Esophagus squamous epithelium (tissue), 5 donors: ENCODE measurements at regions not wholly inside any gene's neighbourhood (a gene's known extent, or its start where the extent isn't known, plus 50 kb on each side); places are given as distances from the start of the nearest gene placed in this dataset.

Experiments used
- DNase-seq: peaks from one replicate; lab custom pipeline; 2025; lab: John Stamatoyannopoulos, UW
- H3K27ac ChIP-seq, 4 donors: fragments of 200-600 bp; sonication (generic); one replicate each; pipeline ENCODE4 v1.5.1; 2016 to 2019; ENCODE audit warnings: mild to moderate bottlenecking in 1 of 4
- H3K27me3 ChIP-seq, 4 donors: fragments of 200-600 bp; sonication (generic); 1 replicate in 3 of 4; 2 replicates in 1 of 4; pipeline versions ENCODE4 v1.5.1 to v1.6.0; 2017 to 2021; ENCODE audit warnings: antibody characterized with exemption in 1 of 4
- H3K36me3 ChIP-seq, 3 donors: fragments of 200-600 bp; sonication (generic); one replicate each; pipeline ENCODE4 v1.5.1; 2016 to 2019
- H3K4me1 ChIP-seq, 3 donors: fragments of 200-600 bp; sonication (generic); one replicate each; pipeline ENCODE4 v1.5.1; 2017 to 2019
- H3K4me3 ChIP-seq, 4 donors: fragments of 200-600 bp; sonication (generic); 1 replicate in 3 of 4; 2 replicates in 1 of 4; pipeline ENCODE4 v1.5.1; 2016 to 2019; ENCODE audit warnings: mild to moderate bottlenecking in 2 of 4, moderate library complexity in 1 of 4
- H3K9me3 ChIP-seq, 3 donors: fragments of 200-600 bp; sonication (generic); one replicate each; pipeline ENCODE4 v1.5.1; 2016 to 2019
- POLR2A ChIP-seq, 4 donors: fragments of 450-650 bp; IDR thresholded peaks; one replicate each; pipeline ENCODE4 v1.6.1; 2017; ENCODE audit warnings: antibody characterized with exemption in 4 of 4, mild to moderate bottlenecking in 4 of 4, moderate library complexity in 3 of 4
- whole genome bisulfite sequencing, 2 donors: methylation state at CpG; one replicate each; pipeline ENCODE4 v1.1.5; 2018; 5-methylcytosine and 5-hydroxymethylcytosine counted together
- intact Hi-C: fragments of 100-400 bp; cut with DNase I; formaldehyde crosslinking; loops from one replicate; pipeline ENCODE4 v1.15.0; 2022
- TF ChIP-seq, protein P1 (sequence below), 6 experiments: fragments of 450-650 bp in 4 of 6; fragments of 200-600 bp in 2 of 6; sonication (generic) in 2 of 6; IDR thresholded peaks; one replicate each; pipeline ENCODE4 v1.5.1; 2016 to 2019; ENCODE audit warnings: antibody characterized with exemption in 6 of 6, mild to moderate bottlenecking in 4 of 6, moderate library complexity in 4 of 6
- donor health status: DM: yes; HTN: yes; CAD: no.

DNA sequence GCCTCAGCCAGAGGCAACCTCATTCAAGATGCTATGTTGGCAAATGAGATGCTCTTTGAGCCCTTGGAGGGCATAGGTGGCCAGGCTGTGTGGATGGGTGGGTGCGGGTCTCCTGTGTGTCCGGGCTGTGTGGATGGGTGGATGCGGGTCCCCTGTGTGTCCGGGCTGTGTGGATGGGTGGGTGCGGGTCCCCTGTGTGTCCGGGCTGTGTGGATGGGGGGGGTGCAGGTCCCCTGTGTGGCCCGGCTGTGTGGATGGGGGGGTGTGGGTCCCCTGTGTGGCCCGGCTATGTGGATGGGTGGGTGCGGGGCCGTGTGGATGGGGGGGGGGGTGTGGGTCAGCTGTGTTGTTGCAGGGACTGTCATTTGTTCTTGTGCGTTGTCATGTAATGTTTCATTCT, 136.6 kb upstream of the COL5A1 start:
- H3K9me3 ChIP-seq, result no peaks in the 10 kb centered on the region
- peaks cover 0 to 44% (median 11%) of the 10 kb centered on the region in 4 donors for H3K27me3 ChIP-seq
- no peak for DNase-seq
- H3K4me1 ChIP-seq, result peaks cover 0 to 15% (median 0%) of the 10 kb centered on the region in 3 donors
- H3K36me3 ChIP-seq, result no peaks in the 10 kb centered on the region
- TF ChIP-seq, protein P1, sequence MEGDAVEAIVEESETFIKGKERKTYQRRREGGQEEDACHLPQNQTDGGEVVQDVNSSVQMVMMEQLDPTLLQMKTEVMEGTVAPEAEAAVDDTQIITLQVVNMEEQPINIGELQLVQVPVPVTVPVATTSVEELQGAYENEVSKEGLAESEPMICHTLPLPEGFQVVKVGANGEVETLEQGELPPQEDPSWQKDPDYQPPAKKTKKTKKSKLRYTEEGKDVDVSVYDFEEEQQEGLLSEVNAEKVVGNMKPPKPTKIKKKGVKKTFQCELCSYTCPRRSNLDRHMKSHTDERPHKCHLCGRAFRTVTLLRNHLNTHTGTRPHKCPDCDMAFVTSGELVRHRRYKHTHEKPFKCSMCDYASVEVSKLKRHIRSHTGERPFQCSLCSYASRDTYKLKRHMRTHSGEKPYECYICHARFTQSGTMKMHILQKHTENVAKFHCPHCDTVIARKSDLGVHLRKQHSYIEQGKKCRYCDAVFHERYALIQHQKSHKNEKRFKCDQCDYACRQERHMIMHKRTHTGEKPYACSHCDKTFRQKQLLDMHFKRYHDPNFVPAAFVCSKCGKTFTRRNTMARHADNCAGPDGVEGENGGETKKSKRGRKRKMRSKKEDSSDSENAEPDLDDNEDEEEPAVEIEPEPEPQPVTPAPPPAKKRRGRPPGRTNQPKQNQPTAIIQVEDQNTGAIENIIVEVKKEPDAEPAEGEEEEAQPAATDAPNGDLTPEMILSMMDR (IDR thresholded peaks at IDR 0.05), result no peak
- TF ChIP-seq POLR2A (IDR thresholded peaks at IDR 0.05), result no peak
- intact Hi-C loops, result no loop called here
- 90 to 100% methylated on average over 1 to 2 of the region's 11 CpGs for WGBS, 2 donors
- H3K4me3 ChIP-seq, result no peak overlapping the region
- H3K27ac ChIP-seq, result no peak overlapping the region

DNA sequence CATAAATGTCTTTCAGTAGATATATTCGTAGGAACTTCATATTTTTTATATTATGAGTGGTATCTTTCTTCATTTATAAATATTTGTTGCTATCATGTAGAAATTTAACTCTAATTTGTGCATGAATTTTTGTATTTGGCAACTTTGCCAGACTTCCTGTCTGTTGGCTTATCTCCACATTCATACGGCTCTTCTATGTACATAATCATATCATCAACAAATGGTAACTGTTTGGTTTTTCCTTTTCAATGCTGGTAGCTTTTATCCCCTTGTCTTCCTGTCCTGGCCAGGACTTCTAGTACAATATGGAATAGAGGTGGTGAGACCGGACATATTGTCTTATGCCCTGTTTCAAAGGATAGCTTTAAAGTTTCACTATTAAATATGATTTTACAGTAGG, 132.3 kb upstream of the COL5A1 start:
- H3K4me1 ChIP-seq, result no peaks in the 10 kb centered on the region
- no peak for DNase-seq
- no peaks in the 10 kb centered on the region for H3K36me3 ChIP-seq
- WGBS, 2 donors, result 43 to 44% methylated on average over 3 of the region's 3 CpGs
- H3K4me3 ChIP-seq, result no peak overlapping the region
- H3K27me3 ChIP-seq, result peaks cover 0 to 2% (median 0%) of the 10 kb centered on the region in 4 donors
- intact Hi-C loops, result no loop called here
- no peak overlapping the region for H3K27ac ChIP-seq
- H3K9me3 ChIP-seq, result no peaks in the 10 kb centered on the region
- no peak for TF ChIP-seq POLR2A (IDR thresholded peaks at IDR 0.05)
- TF ChIP-seq, protein P1 (IDR thresholded peaks at IDR 0.05), result no peak

DNA sequence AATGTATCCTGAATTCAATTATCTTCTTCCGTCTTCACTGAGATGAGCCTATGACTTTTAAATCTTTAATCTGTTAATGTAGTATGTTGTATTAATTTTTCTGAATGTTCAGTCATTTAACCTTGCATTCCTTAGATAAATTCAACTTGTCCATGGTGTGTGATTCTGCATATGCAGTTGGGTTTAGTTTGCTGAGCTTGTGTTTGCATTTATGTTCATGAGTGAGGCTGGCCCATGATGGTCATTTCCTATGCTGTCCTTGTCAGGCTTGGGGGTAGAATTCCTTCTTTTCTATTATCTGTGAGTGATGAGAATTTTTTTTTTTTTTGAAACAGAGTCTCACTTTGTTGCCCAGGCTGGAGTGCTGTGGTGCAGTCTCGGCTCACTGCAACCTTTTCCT, 131.8 kb upstream of the COL5A1 start:
- Histone ChIP-seq H3K4me1 (no peaks in the 10 kb centered on the region), H3K27me3 (no peaks in the 10 kb centered on the region), H3K27ac (no peak overlapping the region), H3K4me3 (no peak overlapping the region), H3K36me3 (no peaks in the 10 kb centered on the region), H3K9me3 (no peaks in the 10 kb centered on the region)
- DNase-seq, result no peak
- intact Hi-C loops, result no loop called here
- no peak for TF ChIP-seq POLR2A (IDR thresholded peaks at IDR 0.05)
- 92 to 93% methylated on average over 2 of the region's 2 CpGs for WGBS, 2 donors

DNA sequence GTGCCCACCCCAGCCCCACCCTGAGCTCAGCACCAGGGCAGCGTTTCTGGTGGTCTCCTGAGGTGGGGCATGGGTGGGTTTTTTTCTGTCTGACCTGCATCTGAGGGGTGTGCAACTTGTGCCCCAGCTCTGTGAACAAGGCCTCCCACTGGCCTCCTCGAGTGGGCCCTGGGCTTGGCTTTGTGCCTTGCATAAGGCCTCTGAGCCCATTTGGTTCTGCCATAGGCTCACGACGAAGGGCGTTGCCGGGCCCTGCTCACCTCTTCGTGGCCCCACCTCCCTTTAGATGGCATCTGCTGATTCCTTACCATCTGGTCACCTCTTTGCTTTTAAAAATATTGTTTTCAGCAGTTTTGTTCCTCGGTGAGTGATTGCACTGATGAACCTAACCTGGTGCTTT, 127.1 kb upstream of the COL5A1 start:
- no peaks in the 10 kb centered on the region for H3K4me1 ChIP-seq
- WGBS, 2 donors, result 86 to 96% methylated on average over 6 to 8 of the region's 8 CpGs
- intact Hi-C loops, result no loop called here
- no peaks in the 10 kb centered on the region for H3K9me3 ChIP-seq
- peaks cover 0 to 7% (median 0%) of the 10 kb centered on the region in 4 donors for H3K27me3 ChIP-seq
- no peaks in the 10 kb centered on the region for H3K36me3 ChIP-seq
- no peak overlapping the region for H3K4me3 ChIP-seq
- TF ChIP-seq, protein P1 (IDR thresholded peaks at IDR 0.05), result no peak
- TF ChIP-seq POLR2A (IDR thresholded peaks at IDR 0.05), result no peak
- DNase-seq, result no peak
- no peak overlapping the region for H3K27ac ChIP-seq

DNA sequence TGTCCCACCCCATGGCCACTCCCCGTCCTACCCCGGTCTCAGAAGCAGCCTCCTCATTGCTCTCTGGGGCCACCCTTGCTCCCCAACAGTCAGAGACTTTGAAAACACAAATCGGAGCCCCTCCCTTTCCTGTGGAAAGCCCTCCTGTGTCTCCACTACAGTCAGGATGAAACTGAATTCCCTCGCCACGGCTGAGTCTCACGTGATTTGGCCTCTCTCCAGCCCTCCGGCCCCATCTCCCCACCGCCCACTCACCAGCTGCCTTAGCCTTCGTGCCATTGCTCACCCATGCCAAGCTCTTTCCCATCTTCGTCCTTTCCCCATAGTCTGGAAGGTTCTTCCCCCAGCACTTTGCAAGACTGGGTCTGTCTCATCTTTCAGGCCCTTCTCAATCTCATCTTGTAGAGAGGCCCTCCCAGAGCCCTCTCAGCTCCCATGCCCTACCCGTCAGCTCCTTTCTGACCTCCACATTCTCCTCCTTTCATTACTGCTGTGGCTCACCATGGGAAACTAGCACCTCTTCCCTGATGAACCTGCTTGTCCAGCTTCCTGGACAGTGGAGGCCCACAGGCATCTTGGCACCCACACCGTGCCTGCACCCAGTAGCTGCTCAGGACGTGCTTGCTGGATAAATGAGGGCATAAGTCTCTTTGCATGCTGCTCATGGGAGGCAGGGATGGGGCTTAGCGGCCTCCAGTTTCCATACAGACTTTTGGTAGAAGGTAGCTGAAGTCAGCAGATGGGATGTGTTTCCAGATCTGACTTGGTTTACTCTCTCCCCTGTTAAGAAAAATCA, 126.4 kb upstream of the COL5A1 start:
- intact Hi-C loops, result no loop called here
- Histone ChIP-seq H3K36me3 (no peaks in the 10 kb centered on the region), H3K4me1 (no peaks in the 10 kb centered on the region), H3K27me3 (peaks cover 0 to 7% (median 0%) of the 10 kb centered on the region in 4 donors), H3K9me3 (no peaks in the 10 kb centered on the region), H3K4me3 (no peak overlapping the region), H3K27ac (no peak overlapping the region)
- 53 to 66% methylated on average over 13 of the region's 14 CpGs for WGBS, 2 donors
- DNase-seq, result no peak
- no peak for TF ChIP-seq POLR2A (IDR thresholded peaks at IDR 0.05)
- TF ChIP-seq, protein P1 (IDR thresholded peaks at IDR 0.05), result no peak
